ENCODE measurements at regions not wholly inside any gene's neighbourhood (a gene's known extent, or its start where the extent isn't known, plus 50 kb on each side); places are given as distances from the start of the nearest gene placed in this dataset.

DNA sequence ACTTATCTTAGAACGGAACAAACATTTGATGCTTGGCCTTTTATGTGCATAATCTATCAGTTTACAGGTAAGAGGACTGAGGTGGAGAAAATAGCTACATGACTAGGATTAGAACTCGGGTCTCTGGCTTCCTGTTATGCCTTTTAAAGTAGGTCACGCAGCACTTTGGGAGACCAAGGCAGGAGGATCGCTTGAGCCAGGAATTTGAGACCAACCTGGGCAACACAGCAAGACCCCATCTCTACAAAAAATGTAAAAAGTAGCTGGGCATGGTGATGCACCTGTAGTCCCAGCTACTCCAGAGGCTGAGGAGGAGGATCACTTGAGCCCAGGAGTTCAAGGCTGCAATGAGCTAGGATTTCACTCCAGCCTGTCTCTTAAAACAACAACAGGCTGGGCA is 81.9 kb upstream of the AKT3 start:
- no peak overlapping the region for H3K27ac ChIP-seq
- H3K36me3 ChIP-seq, result no peaks in the 10 kb centered on the region
- intact Hi-C loops (cut with DNase I; ENCODE audit: low total_unique reads), result no loop called here
- no peak overlapping the region for H3K4me3 ChIP-seq
- H3K27me3 ChIP-seq, result peaks cover 0 to 15% of the 10 kb centered on the region in 2 donors
- TF ChIP-seq, protein P1, sequence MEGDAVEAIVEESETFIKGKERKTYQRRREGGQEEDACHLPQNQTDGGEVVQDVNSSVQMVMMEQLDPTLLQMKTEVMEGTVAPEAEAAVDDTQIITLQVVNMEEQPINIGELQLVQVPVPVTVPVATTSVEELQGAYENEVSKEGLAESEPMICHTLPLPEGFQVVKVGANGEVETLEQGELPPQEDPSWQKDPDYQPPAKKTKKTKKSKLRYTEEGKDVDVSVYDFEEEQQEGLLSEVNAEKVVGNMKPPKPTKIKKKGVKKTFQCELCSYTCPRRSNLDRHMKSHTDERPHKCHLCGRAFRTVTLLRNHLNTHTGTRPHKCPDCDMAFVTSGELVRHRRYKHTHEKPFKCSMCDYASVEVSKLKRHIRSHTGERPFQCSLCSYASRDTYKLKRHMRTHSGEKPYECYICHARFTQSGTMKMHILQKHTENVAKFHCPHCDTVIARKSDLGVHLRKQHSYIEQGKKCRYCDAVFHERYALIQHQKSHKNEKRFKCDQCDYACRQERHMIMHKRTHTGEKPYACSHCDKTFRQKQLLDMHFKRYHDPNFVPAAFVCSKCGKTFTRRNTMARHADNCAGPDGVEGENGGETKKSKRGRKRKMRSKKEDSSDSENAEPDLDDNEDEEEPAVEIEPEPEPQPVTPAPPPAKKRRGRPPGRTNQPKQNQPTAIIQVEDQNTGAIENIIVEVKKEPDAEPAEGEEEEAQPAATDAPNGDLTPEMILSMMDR (IDR thresholded peaks at IDR 0.05), result no peak
- TF ChIP-seq POLR2A (IDR thresholded peaks at IDR 0.05) (no peak), POLR2AphosphoS5 (IDR thresholded peaks at IDR 0.05) (no peak)
- DNase-seq (ENCODE audit: low spot score in 2 of 2), result no peak
- H3K9me3 ChIP-seq, result no peaks in the 10 kb centered on the region
- no peaks in the 10 kb centered on the region for H3K4me1 ChIP-seq

- H3K4me3 ChIP-seq, result no peak overlapping the region
- TF ChIP-seq, protein P1 (IDR thresholded peaks at IDR 0.05), result no peak
- TF ChIP-seq POLR2A (IDR thresholded peaks at IDR 0.05) (no peak), POLR2AphosphoS5 (IDR thresholded peaks at IDR 0.05) (no peak)
- intact Hi-C loops (cut with DNase I; ENCODE audit: low total_unique reads), result no loop called here
Observed at GRCh38 chr1:243930822-243931671, 81.0 kb upstream of the AKT3 start.

GRCh38 chr1:243927381-243927780 is 77.3 kb upstream of the AKT3 start:
- intact Hi-C loops (cut with DNase I; ENCODE audit: low total_unique reads), result no loop called here
- Histone ChIP-seq H3K9me3 (no peaks in the 10 kb centered on the region), H3K4me1 (no peaks in the 10 kb centered on the region), H3K27me3 (peaks cover 0 to 15% of the 10 kb centered on the region in 2 donors), H3K36me3 (no peaks in the 10 kb centered on the region), H3K4me3 (no peak overlapping the region), H3K27ac (no peak overlapping the region)
- DNase-seq (ENCODE audit: low spot score in 2 of 2), result no peak
- no peak for TF ChIP-seq POLR2A (IDR thresholded peaks at IDR 0.05)
- no peak for TF ChIP-seq POLR2AphosphoS5 (IDR thresholded peaks at IDR 0.05)
- TF ChIP-seq, protein P1 (IDR thresholded peaks at IDR 0.05), result no peak

More at GRCh38 chr1:243930822-243931671, 81.0 kb upstream of the AKT3 start:
- Histone ChIP-seq H3K27me3 (peaks cover 0 to 15% of the 10 kb centered on the region in 2 donors), H3K4me1 (no peaks in the 10 kb centered on the region), H3K36me3 (no peaks in the 10 kb centered on the region), H3K27ac (no peak overlapping the region), H3K9me3 (no peaks in the 10 kb centered on the region)
- no peak for DNase-seq (ENCODE audit: low spot score in 2 of 2)

DNA sequence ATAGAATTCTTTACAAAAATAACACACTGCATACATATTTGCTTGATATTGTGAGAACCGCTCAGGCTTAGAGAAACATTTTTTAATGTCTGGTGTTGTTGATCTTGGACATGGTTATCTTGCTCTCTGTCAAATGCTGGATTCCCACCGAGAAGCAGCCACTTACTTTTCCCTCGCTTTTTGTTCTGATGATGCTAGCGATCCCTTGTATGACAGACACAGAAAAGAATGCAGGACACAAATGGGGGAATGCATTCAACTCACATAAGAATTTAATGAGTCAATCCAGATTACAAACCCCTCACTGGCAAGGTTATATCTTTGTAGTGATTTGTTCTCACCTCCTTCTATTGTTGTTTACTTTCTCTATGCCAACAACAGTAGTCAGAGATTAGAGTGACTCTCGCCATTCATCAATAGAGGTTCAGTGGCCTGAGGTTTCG is 76.8 kb upstream of the AKT3 start:
- Histone ChIP-seq H3K36me3 (no peaks in the 10 kb centered on the region), H3K4me3 (no peak overlapping the region)

GRCh38 chr1:243926299-243926698 is 76.3 kb upstream of the AKT3 start:
- no peak overlapping the region for H3K4me3 ChIP-seq
- H3K9me3 ChIP-seq, result no peaks in the 10 kb centered on the region
- H3K4me1 ChIP-seq, result no peaks in the 10 kb centered on the region
- intact Hi-C loops (cut with DNase I; ENCODE audit: low total_unique reads), result no loop called here
- no peaks in the 10 kb centered on the region for H3K36me3 ChIP-seq
- DNase-seq (ENCODE audit: low spot score in 2 of 2), result no peak
- H3K27ac ChIP-seq, result no peak overlapping the region
- TF ChIP-seq POLR2A (IDR thresholded peaks at IDR 0.05) (no peak), POLR2AphosphoS5 (IDR thresholded peaks at IDR 0.05) (no peak)
- TF ChIP-seq, protein P1 (IDR thresholded peaks at IDR 0.05), result no peak
- H3K27me3 ChIP-seq, result peaks cover 0 to 6% of the 10 kb centered on the region in 2 donors

More for the DNA sequence above, 76.8 kb upstream of the AKT3 start:
- intact Hi-C loops (cut with DNase I; ENCODE audit: low total_unique reads), result no loop called here
- Histone ChIP-seq H3K27ac (no peak overlapping the region), H3K27me3 (peaks cover 0 to 11% of the 10 kb centered on the region in 2 donors), H3K9me3 (no peaks in the 10 kb centered on the region), H3K4me1 (no peaks in the 10 kb centered on the region)
- no peak for DNase-seq (ENCODE audit: low spot score in 2 of 2)
- TF ChIP-seq POLR2AphosphoS5 (IDR thresholded peaks at IDR 0.05), result no peak
- TF ChIP-seq, protein P1 (IDR thresholded peaks at IDR 0.05), result no peak
- TF ChIP-seq POLR2A (IDR thresholded peaks at IDR 0.05), result no peak
